Parathyroid adenoma (tissue), 2 donors: ENCODE measurements at regions not wholly inside any gene's neighbourhood (a gene's known extent, or its start where the extent isn't known, plus 50 kb on each side); places are given as distances from the start of the nearest gene placed in this dataset.

Experiments
- H2AFZ ChIP-seq: fragments of 300-600 bp; sonication (generic); one replicate; pipeline ENCODE4 v1.7.0; 2017; ENCODE audit warnings: antibody characterized with exemption, mild to moderate bottlenecking
- H3K27ac ChIP-seq: fragments of 300-600 bp; sonication (generic); one replicate; pipeline ENCODE4 v1.7.0; 2017
- H3K27me3 ChIP-seq: fragments of 300-600 bp; sonication (generic); one replicate; pipeline ENCODE4 v1.7.0; 2017; ENCODE audit warnings: low read length; ENCODE audit not compliant: control insufficient read depth, insufficient read depth
- H3K36me3 ChIP-seq: fragments of 300-600 bp; sonication (generic); one replicate; pipeline ENCODE4 v1.7.0; 2017; ENCODE audit warnings: low read length; ENCODE audit not compliant: control insufficient read depth, insufficient read depth
- H3K4me1 ChIP-seq: fragments of 300-600 bp; sonication (generic); one replicate; pipeline ENCODE4 v1.7.0; 2017; ENCODE audit warnings: control low read depth
- H3K4me2 ChIP-seq: fragments of 300-600 bp; sonication (generic); one replicate; pipeline ENCODE4 v1.7.0; 2017; ENCODE audit warnings: low read length
- H3K4me3 ChIP-seq: fragments of 300-600 bp; sonication (generic); one replicate; pipeline ENCODE4 v1.7.0; 2017; ENCODE audit warnings: low read depth, low read length
- H3K79me2 ChIP-seq: fragments of 300-600 bp; sonication (generic); one replicate; pipeline ENCODE4 v1.7.0; 2017; ENCODE audit warnings: control low read depth
- H3K9ac ChIP-seq: fragments of 300-600 bp; sonication (generic); one replicate; pipeline ENCODE4 v1.7.0; 2017; ENCODE audit warnings: mild to moderate bottlenecking
- H3K9me3 ChIP-seq: fragments of 300-600 bp; sonication (generic); one replicate; pipeline ENCODE4 v1.7.0; 2017; ENCODE audit warnings: low read length; ENCODE audit not compliant: control insufficient read depth
- CTCF ChIP-seq: fragments of 300-600 bp; sonication (generic); IDR thresholded peaks from one replicate; pipeline ENCODE4 v1.7.0; 2017; ENCODE audit warnings: antibody characterized with exemption, mild to moderate bottlenecking
- donor health status: primary hyperparathyroidism.

- no peaks in the 10 kb centered on the region for H3K4me1 ChIP-seq
- no peak overlapping the region for H3K4me2 ChIP-seq
- no peak overlapping the region for H3K9ac ChIP-seq
- H3K9me3 ChIP-seq: no peaks in the 10 kb centered on the region
- no peaks in the 10 kb centered on the region for H3K79me2 ChIP-seq
- no peaks in the 10 kb centered on the region for H3K27me3 ChIP-seq
- no peak overlapping the region for H2AFZ ChIP-seq
- H3K27ac ChIP-seq: no peak overlapping the region
- no peaks in the 10 kb centered on the region for H3K36me3 ChIP-seq
- TF ChIP-seq CTCF: no peak
- H3K4me3 ChIP-seq: no peak overlapping the region
These were observed 59.7 kb upstream of the CCDC71L start for GRCh38 chr7:106720641-106721040.

- Histone ChIP-seq H2AFZ (no peak overlapping the region), H3K79me2 (no peaks in the 10 kb centered on the region), H3K4me1 (no peaks in the 10 kb centered on the region), H3K36me3 (no peaks in the 10 kb centered on the region), H3K4me3 (no peak overlapping the region), H3K27ac (no peak overlapping the region), H3K9ac (no peak overlapping the region), H3K9me3 (no peaks in the 10 kb centered on the region), H3K4me2 (no peak overlapping the region), H3K27me3 (no peaks in the 10 kb centered on the region)
- no peak for TF ChIP-seq CTCF
These were observed 61.1 kb upstream of the CCDC71L start for GRCh38 chr7:106721816-106722785.

- Histone ChIP-seq H3K79me2 (no peaks in the 10 kb centered on the region), H3K9ac (no peak overlapping the region), H3K27ac (no peak overlapping the region), H2AFZ (no peak overlapping the region), H3K4me2 (no peak overlapping the region), H3K9me3 (no peaks in the 10 kb centered on the region), H3K4me1 (no peaks in the 10 kb centered on the region), H3K4me3 (no peak overlapping the region), H3K36me3 (no peaks in the 10 kb centered on the region), H3K27me3 (no peaks in the 10 kb centered on the region)
- no peak for TF ChIP-seq CTCF
These were observed 62.4 kb upstream of the CCDC71L start for GRCh38 chr7:106723398-106723797.

GRCh38 chr7:106729720-106730385 lies 68.9 kb upstream of the CCDC71L start:
- no peak for TF ChIP-seq CTCF
- Histone ChIP-seq H2AFZ (no peak overlapping the region), H3K27ac (no peak overlapping the region), H3K9me3 (no peaks in the 10 kb centered on the region), H3K4me2 (no peak overlapping the region), H3K4me3 (no peak overlapping the region), H3K79me2 (no peaks in the 10 kb centered on the region), H3K9ac (no peak overlapping the region), H3K27me3 (no peaks in the 10 kb centered on the region), H3K4me1 (no peaks in the 10 kb centered on the region), H3K36me3 (no peaks in the 10 kb centered on the region)
